Embryonic facial prominence (tissue), 1 donor: ENCODE measurements at regions not wholly inside any gene's neighbourhood (a gene's known extent, or its start where the extent isn't known, plus 50 kb on each side); places are given as distances from the start of the nearest gene placed in this dataset.
"Not testable (repeated sequence)": the region's sequence is repeated elsewhere in the genome, so short reads cannot be mapped to it uniquely, and the experiment has no call there.

ENCODE experiments used
- DNase-seq: peaks from one replicate; pipeline ENCODE4 v3.0.0-alpha.2; 2016; ENCODE audit errors: extremely low spot score

GRCh38 chr18:22700920-22701319, 232.2 kb upstream of the RBBP8 start:
- DNase-seq: no peak

- no peak for DNase-seq
Measured at GRCh38 chr18:22701326-22701725, 231.8 kb upstream of the RBBP8 start.

- no peak for DNase-seq
Measured at GRCh38 chr18:22701795-22702194, 231.3 kb upstream of the RBBP8 start.

GRCh38 chr18:22702806-22703205, 230.3 kb upstream of the RBBP8 start:
- DNase-seq: no peak

GRCh38 chr18:22703883-22704585, 229.1 kb upstream of the RBBP8 start:
- no peak for DNase-seq

GRCh38 chr18:22704586-22704918, 228.6 kb upstream of the RBBP8 start:
- no peak for DNase-seq

GRCh38 chr18:22705328-22705727, 227.8 kb upstream of the RBBP8 start:
- no peak for DNase-seq

GRCh38 chr18:22706025-22706424, 227.1 kb upstream of the RBBP8 start:
- not testable (repeated sequence) for DNase-seq

GRCh38 chr18:22709288-22710060, 223.7 kb upstream of the RBBP8 start:
- DNase-seq: no peak

- no peak for DNase-seq
Measured at GRCh38 chr18:22710673-22711191, 222.4 kb upstream of the RBBP8 start.

- no peak for DNase-seq
Measured at GRCh38 chr18:22711192-22711685, 221.9 kb upstream of the RBBP8 start.

- DNase-seq: no peak
Measured at GRCh38 chr18:22713511-22713910, 219.6 kb upstream of the RBBP8 start.

GRCh38 chr18:22717536-22717935, 215.6 kb upstream of the RBBP8 start:
- DNase-seq: not testable (repeated sequence)

GRCh38 chr18:22723221-22723620, 209.9 kb upstream of the RBBP8 start:
- DNase-seq: no peak

GRCh38 chr18:22723773-22724172, 209.4 kb upstream of the RBBP8 start:
- DNase-seq: no peak

- DNase-seq: no peak
Measured at GRCh38 chr18:22726469-22726868, 206.7 kb upstream of the RBBP8 start.

GRCh38 chr18:22728016-22728415, 205.1 kb upstream of the RBBP8 start:
- no peak for DNase-seq

GRCh38 chr18:22728481-22729105, 204.5 kb upstream of the RBBP8 start:
- DNase-seq: no peak

- no peak for DNase-seq
Measured at GRCh38 chr18:22731398-22731797, 201.7 kb upstream of the RBBP8 start.

- DNase-seq: no peak
Measured at GRCh38 chr18:22734105-22734661, 198.9 kb upstream of the RBBP8 start.

GRCh38 chr18:22734791-22735627, 198.1 kb upstream of the RBBP8 start:
- no peak for DNase-seq
